UCSD-AML1 (cell line): ENCODE measurements at regions not wholly inside any gene's neighbourhood (a gene's known extent, or its start where the extent isn't known, plus 50 kb on each side); places are given as distances from the start of the nearest gene placed in this dataset.

ENCODE experiments used
- DNase-seq: peaks from one replicate; lab custom pipeline; 2025; ENCODE audit not compliant: unreplicated experiment; lab: John Stamatoyannopoulos, UW

DNA sequence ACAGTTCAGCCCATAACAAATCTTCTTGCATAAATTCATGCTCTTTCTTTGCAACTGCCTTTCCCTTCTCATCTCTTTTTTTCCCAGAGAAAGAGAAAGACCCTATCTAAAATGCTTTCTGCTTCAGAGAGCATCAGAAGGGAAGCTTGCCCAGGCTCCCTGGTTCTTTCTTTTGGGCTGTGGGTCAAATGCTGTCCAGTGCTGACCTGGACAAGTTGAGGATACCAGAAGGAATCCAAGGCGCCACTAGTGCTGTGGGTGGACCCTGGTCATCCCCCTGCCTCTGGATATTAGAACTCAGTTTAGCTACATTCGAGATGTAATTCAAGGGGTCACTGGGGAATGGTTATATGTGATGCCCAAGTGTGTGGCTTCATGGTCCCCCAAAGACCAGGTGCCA lies 411.6 kb downstream of the RPS24 start:
- DNase-seq, result no peak

DNA sequence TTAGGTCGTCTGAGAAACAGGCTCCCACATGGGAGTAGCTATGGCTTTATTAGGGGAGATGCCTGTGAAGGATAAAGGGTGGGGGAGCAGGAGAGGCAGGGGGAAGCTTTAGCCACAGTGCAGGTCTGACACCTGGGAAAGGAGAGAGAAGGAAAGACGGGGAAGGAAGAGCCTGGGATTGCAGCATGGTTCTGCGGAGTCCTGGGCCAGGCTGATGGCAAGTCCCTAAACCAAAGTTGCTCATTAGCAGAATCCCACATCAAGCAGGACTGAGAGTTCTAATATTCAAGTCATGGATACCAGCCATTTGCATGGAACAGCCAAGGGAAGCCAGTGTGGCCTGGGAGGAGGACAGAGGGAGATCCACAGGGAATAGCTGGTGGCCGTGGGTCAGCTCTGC lies 414.8 kb downstream of the RPS24 start:
- DNase-seq, result no peak

- DNase-seq, result no peak
Observed at GRCh38 chr10:78448994-78449418, 415.3 kb downstream of the RPS24 start.

GRCh38 chr10:78449554-78449953 lies 415.9 kb downstream of the RPS24 start:
- DNase-seq, result no peak

DNA sequence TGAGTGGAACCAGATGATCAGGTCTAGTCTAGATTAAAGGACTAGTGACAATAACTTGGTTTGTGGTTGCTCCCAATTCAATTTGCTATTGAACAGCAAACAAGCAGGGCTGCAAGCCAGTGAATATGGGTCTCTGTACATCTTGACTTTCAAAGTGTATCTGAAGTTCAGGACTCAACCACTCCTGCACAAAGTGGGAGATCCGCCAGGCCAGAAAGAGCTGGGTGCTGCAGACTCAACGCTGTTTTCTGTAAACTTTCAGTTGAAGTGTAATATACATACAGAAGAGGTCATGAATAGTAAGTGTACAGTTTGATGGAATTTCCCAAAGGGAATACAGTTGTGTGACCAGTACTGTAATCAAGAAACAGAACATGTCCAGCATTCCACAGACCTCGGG lies 416.6 kb downstream of the RPS24 start:
- no peak for DNase-seq

DNA sequence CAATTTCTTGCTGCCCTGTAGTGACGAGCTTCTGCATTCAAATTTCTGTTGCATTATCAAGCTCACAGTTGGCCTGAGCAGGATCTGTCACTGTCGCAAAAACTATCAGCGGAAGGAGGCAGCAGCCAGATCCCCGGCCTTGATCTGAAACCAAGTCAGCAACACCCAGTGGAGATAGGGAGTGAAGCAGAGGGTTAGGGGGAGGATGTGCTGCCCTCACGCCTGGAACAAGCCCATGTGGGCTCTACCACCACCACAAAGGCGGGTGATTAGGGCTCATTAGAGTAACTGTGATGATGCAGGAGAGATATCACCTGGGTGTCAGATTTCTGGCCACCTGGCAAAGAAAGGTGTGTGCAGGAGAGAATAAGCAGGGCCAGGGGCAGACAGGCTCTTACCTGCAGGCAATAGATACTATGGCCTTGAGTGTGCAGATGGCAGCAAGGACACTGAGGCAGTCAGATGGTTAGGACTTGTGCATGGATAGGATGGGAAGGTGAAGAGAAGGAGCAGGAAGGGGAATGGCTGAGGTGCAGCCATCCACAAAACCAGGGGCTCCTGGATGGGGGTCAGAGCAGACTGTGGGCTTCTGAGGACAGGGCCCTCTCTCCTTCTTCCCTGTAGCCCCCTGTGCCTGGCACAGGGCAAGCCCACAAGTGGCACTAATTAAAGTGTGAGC lies 417.3 kb downstream of the RPS24 start:
- DNase-seq, result no peak

- DNase-seq, result no peak
Observed at GRCh38 chr10:78451592-78451991, 417.9 kb downstream of the RPS24 start.

DNA sequence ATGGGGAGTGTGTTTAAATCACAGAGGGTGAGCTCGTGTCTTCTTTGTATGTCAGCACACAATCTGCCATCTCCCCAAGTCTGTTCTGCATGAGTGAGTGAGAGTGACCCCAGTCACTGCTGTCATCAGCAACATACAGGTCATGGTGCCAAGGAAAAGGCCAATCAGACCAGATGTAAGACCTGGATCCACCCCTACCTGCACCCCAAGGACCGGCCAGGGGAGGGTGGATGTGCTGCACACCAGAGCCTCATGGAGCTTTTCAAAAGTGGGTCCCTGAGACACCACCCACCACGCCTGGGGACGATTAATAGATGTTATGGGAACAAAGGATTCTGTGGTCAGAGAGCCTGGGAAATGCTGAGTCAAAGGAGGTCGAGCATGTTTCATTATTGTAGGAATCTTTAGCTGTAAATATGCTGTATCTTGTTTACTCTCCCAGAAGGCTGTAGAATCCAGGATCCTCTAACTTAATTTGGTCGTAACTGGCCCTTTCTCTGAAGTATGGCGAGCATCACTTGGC lies 420.5 kb downstream of the RPS24 start:
- DNase-seq, result no peak

DNA sequence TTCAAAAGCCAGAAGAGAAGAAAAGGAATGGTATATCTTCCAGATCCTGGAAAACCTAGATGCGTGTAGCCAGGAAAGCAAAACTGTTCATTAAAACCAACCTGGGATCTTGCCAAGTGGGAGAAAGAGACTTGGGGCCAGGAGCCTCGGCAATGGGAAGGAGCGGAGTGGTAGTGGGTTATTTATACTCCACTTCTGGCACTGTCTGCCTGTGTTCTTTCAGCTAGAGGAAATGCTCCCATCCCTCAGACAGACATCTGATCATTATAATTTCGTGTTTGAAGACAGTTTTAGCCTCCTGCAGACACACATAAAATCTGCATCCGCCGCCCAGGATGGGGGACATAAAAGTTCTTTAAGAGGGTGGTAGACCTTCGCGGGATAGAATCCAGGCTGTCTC lies 421.6 kb downstream of the RPS24 start:
- DNase-seq, result no peak

DNA sequence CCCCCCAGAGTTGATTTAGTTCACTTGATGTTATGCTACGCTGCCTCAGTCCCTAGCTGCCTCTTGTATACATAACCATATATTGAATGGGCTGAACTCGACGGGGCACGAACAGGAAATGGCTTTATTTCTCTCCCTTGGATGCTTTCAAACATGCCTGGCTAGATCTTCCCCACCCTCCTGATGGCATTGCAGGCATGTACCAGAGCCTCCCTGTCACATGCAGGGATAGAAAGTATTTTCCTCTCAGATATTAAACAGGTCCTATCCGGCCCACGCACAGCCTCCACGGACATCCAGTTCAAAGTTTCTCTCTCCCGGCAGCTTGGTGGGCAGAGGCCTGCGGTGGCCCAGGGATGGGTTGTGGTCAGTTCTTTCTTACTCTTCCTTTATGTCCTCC lies 422.1 kb downstream of the RPS24 start:
- DNase-seq, result no peak

DNA sequence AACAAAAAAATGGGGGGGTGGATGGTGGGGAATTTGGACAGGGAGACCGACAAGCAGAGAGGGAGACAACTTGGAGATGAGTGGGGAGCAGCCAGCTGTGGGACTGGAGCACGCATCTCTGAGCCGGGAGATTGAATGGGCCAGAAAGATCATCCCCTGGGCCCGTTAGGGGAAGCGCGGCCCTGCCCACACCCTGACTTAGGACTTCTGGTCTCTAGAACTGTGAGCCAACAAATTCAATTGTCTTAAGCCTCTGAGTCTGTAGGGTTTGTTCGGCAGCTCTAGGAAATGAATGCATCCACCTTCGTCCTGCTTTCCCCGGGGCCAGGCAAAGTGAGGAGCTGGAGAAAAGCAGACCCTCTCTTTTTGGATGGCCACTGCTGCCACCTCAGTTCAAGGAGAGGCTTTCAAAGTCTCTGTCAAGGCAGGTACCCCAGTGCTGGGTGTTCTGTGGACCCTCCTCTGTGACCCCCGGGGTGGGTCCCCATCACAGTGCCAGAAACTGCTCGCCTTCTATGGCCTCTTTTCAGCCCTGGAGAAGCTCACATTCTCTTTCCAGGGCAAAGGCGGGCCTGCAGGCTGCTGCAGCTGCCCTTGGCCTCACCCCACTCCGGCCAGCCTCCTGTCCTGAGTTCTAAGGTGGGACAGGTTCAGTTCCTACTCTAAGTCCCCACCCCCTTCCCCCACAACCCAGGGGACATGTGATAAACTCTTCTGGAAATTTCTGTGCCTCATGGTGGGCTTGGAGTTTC lies 423.2 kb downstream of the RPS24 start:
- DNase-seq, result no peak

DNA sequence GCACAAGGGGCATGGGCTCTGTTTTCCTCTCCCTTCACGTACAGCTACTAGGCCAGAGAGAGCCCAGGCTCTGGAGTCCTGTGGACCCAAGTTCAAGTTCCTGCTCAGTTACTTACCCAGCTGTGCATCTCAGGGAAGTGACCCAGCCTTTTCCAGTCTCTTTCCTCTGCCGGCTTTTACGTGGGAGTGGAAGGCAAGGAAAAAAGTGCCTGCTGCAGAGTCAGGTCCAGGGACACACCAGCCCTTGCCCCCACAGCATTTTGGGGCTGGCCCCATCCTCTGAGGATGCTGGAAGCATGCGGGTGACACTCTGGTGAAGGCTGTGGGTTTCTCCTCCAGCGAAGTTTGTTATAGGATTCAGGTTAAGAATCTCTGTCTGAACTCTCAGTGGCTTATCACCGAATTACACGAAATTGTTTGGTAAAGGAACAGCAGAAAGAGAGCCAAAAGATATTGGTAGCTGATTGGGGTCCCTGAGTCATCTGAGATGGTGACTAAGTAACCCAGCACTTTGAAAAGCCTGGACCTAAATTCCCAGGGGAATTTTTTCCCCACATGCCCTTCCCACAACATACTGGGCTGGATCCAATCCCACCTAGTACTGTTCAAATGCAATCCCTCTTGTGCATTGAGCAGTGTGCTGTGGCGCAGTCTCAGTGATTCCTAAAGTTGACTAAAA lies 424.3 kb downstream of the RPS24 start:
- DNase-seq, result no peak

DNA sequence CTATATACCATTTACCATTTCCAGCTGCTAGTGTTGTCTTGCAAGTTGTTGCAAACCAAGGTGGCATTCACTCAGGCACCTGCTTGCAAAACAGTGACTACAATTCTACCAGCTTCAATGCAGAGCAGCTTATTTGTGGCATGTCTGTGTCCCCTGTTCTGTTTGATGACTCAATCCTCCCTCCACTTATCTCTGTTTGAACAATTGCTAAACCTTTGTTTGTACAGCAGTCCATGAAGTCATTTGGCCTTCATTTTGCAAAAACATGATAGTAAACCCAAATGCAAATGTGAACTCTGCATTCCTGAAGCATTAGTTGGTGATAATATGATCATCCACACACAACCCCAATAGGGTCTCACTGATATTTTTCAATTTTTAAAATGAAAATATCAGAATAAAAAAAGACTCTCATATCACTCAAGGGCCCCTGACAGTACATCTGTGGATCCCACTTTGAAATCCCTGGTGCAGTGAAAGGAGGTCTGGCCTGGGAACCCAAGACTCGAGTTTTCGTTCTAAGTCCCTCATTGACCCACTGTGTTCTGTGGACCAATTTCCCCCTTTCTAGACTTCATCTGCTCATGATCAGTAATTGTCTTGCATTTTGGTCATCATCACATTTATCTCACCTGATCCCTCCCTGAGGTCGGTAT lies 425.4 kb downstream of the RPS24 start:
- no peak for DNase-seq

- DNase-seq, result no peak
Observed at GRCh38 chr10:78459639-78460037, 426.0 kb downstream of the RPS24 start.

DNA sequence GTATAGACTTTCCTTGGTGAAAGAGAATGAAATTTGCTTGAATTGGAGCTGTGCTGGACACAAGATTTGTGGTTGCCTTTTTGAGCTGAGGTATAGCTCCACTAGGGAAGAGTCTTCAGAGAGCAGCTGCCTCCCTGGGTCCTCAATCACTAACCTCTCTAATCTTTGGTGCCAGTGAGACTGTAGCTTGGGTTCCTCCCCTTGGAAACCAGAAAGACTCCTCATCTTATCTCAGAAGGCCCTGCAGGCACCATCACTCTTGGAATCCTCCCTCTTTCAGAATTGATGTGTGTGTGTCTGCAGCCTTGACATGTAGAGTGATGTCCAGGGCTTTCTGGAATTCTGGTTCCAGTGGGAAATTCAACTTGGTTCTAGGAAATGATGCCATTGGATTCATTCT lies 426.5 kb downstream of the RPS24 start:
- DNase-seq, result no peak

GRCh38 chr10:78461333-78461732 lies 427.7 kb downstream of the RPS24 start:
- DNase-seq, result no peak

GRCh38 chr10:78462176-78462575 lies 428.5 kb downstream of the RPS24 start:
- DNase-seq, result no peak

DNA sequence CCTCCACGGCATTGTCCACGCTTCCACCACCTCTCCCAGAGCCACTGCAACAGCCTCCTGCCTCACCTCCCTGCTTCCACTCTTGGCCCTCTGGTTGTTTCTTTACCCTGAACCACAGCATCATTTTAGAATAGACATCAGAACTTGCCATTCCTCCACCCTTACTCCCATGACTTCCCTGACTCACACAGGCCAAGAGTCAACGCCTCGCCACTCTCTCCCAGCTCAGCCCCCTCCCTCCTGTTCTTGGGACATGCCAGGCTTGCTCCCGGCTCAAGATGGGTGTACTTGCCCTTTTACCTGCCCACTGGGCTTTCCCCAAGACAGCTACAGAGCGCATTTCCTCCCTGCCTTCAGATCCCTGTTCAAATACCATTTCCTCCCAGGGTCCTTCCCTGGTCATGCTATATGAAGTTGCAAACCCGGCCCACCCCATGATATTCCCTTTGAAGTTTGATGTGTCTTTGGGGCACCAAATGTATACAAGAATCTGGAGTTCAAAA lies 429.1 kb downstream of the RPS24 start:
- DNase-seq, result no peak

- DNase-seq, result no peak
Observed at GRCh38 chr10:78464118-78464855, 430.6 kb downstream of the RPS24 start.

GRCh38 chr10:78464856-78465267 lies 431.2 kb downstream of the RPS24 start:
- no peak for DNase-seq

- DNase-seq, result no peak
Observed at GRCh38 chr10:78465431-78465830, 431.8 kb downstream of the RPS24 start.
